Thymus (tissue), 11 donors: ENCODE measurements at regions not wholly inside any gene's neighbourhood (a gene's known extent, or its start where the extent isn't known, plus 50 kb on each side); places are given as distances from the start of the nearest gene placed in this dataset.

Source experiments
- DNase-seq, 9 donors: peaks; one replicate each; pipeline ENCODE4 v3.0.0-alpha.2; 2013; ENCODE audit warnings: low spot score in 9 of 9, low read depth in 6 of 9, missing footprints in 1 of 9
- H3K27ac ChIP-seq, 2 donors: one replicate each; pipeline ENCODE4 v1.5.1; 2013; ENCODE audit warnings: control low read depth in 1 of 2, low read depth in 1 of 2, low read length in 1 of 2, mild to moderate bottlenecking in 1 of 2, moderate library complexity in 1 of 2
- H3K27me3 ChIP-seq, 2 donors: one replicate each; pipeline ENCODE4 v1.5.1; 2013; ENCODE audit warnings: low read length in 1 of 2; ENCODE audit not compliant: control insufficient read depth in 2 of 2, insufficient read depth in 1 of 2
- H3K36me3 ChIP-seq, 2 donors: one replicate each; pipeline ENCODE4 v1.5.1; 2013; ENCODE audit warnings: low read length in 1 of 2, mild to moderate bottlenecking in 1 of 2, moderate library complexity in 1 of 2; ENCODE audit not compliant: control insufficient read depth in 2 of 2, insufficient read depth in 2 of 2
- H3K4me1 ChIP-seq, 2 donors: one replicate each; pipeline ENCODE4 v1.5.1; 2013; ENCODE audit warnings: low read length in 2 of 2; ENCODE audit not compliant: control insufficient read depth in 2 of 2, insufficient read depth in 2 of 2
- H3K4me3 ChIP-seq, 2 donors: one replicate each; pipeline ENCODE4 v1.5.1; 2013; ENCODE audit warnings: low read length in 2 of 2, control low read depth in 1 of 2, mild to moderate bottlenecking in 1 of 2
- H3K9me3 ChIP-seq, 2 donors: one replicate each; pipeline ENCODE4 v1.5.1; 2013; ENCODE audit warnings: low read length in 1 of 2, mild to moderate bottlenecking in 1 of 2; ENCODE audit not compliant: control insufficient read depth in 2 of 2, insufficient read depth in 1 of 2
- WGBS: extraction: QIAGEN DNeasy Blood & Tissue Kit; methylation state at CpG from one replicate; pipeline ENCODE4 v1.1.7; 2013; 5-methylcytosine and 5-hydroxymethylcytosine counted together
- donor health status: healthy.

DNA sequence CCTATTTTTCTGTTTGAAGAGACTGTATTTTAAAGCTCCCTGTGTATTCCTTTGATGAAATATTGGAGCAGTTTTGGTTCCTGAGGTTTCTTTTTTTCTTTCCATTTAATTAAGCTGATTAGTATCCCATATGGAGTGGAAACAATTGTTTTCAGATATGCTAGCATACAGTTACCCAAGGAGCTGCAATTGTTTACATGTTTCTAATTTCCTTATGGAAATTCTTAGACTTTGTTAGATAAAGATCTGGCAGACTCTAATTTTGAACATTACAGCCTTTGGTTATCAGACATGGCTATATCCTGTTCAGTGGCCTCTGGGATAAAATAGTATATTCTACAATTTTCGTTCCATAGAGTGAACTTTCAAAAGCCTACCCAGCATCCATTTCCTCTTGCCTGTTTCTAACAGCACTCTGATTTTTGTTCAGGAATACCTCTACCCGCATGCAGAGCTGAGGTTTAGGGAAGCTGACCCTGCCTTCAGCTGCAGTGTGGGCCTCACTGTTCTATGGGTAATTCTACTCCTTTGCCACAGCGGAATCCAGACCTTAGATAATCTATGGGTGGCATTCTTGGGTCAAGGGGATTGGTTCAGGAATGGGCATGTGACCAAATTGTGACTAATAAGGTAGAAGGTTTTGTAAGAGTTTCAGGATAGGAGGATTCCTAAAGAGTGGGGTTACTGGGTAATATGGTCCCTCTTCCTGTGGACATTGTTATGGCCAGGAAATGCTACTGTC is 161.1 kb upstream of the ANKRD28 start:
- Histone ChIP-seq H3K36me3 (no peaks in the 10 kb centered on the region), H3K4me3 (no peak overlapping the region), H3K9me3 (no peaks in the 10 kb centered on the region), H3K4me1 (no peaks in the 10 kb centered on the region), H3K27me3 (no peaks in the 10 kb centered on the region), H3K27ac (no peak overlapping the region)
- no peak for DNase-seq
- WGBS: 96% methylated on average over 3 of the region's 3 CpGs

DNA sequence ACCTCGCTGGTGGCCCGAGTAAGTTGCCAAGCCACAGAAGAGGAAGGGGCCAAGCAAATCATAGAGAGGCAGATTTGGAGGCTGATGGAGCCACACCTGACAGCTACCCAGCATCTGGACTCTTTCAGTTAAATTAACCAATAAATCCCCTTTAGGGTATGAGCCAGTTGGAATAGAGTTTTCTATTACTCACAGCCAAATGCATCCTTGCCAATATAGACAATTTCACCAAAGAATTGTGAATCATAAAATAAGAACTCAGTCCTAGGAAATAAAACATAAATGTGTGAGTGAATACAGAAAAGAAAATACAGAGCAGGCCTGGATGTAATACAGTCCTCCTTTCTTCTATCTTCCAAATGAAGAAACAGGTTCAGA is 161.6 kb upstream of the ANKRD28 start:
- Histone ChIP-seq H3K27ac (no peak overlapping the region), H3K27me3 (no peaks in the 10 kb centered on the region), H3K36me3 (no peaks in the 10 kb centered on the region), H3K4me3 (no peak overlapping the region), H3K9me3 (no peaks in the 10 kb centered on the region), H3K4me1 (no peaks in the 10 kb centered on the region)
- DNase-seq: no peak
- 66% methylated on average over 2 of the region's 2 CpGs for WGBS

DNA sequence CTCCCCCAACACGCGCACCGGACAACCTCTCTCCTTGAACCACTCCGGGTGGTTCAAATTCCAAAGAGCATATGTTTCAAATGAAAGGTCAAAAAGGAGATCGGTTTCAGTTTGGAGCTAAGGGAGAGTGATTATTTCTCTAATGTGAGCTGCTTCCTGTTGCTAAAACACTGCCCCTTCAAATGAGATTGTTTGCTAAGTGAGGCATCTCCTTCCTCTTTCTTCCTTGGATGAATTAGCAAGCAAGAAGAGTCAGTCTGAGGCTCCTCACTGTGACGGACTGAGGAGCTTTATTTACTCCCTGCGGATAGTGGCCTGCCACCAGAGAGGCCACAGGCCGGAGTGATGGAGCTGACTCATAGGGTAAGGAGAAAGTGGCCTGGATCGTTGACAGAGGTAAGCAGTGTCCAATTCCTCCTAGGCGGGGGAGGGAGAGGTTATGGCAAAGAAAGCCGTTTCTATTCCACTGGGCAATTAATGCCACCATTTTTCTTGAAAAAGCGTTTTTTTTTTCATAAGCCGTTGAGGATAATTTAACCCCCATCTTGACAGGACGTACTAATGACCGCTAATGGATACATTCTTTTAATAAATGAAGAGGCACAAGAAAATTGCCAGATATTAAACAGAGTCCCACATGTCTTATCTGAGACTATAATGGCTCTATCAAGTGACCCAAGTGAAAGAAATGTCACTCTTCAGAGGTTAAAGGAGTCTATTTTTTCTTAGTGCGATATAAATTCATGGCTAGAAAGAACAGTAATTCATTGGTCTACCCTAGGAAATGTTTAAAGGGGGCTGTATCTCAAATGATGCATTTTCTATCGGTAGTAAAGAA is 167.0 kb upstream of the ANKRD28 start:
- Histone ChIP-seq H3K36me3 (no peaks in the 10 kb centered on the region), H3K4me3 (no peak overlapping the region), H3K27ac (no peak overlapping the region), H3K27me3 (no peaks in the 10 kb centered on the region), H3K4me1 (no peaks in the 10 kb centered on the region), H3K9me3 (no peaks in the 10 kb centered on the region)
- 84% methylated on average over 17 of the region's 17 CpGs for WGBS
- DNase-seq: no peak

DNA sequence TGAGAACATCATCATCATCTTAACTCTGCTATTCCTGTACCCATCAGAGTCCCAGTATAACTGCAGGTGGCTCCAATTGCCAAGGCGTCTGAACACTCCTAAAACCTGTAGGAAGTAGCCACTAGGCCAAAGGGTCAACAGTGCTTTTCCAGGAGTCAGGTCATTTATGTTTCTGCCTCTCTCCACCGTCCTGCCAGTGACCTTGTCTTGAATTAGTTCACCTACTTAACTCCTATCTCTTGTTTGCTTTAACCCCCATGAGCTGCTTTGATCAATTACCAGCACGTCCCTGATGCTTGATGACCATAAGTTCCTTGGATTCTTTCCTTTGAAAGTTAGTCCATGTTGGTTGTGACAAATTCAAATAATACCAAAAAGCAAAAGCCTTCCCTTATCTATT is 169.8 kb upstream of the ANKRD28 start:
- H3K27ac ChIP-seq: no peak overlapping the region
- no peaks in the 10 kb centered on the region for H3K27me3 ChIP-seq
- DNase-seq: no peak
- H3K36me3 ChIP-seq: no peaks in the 10 kb centered on the region
- no peak overlapping the region for H3K4me3 ChIP-seq
- 83% methylated on average over 3 of the region's 3 CpGs for WGBS
- H3K4me1 ChIP-seq: no peaks in the 10 kb centered on the region
- H3K9me3 ChIP-seq: no peaks in the 10 kb centered on the region

- H3K27me3 ChIP-seq: no peaks in the 10 kb centered on the region
- DNase-seq: no peak
- WGBS: 68% methylated on average over 5 of the region's 5 CpGs
- H3K9me3 ChIP-seq: no peaks in the 10 kb centered on the region
- H3K27ac ChIP-seq: no peak overlapping the region
- H3K4me3 ChIP-seq: no peak overlapping the region
- H3K36me3 ChIP-seq: no peaks in the 10 kb centered on the region
- H3K4me1 ChIP-seq: no peaks in the 10 kb centered on the region
Measured at GRCh38 chr3:15969874-15970640, 172.3 kb upstream of the ANKRD28 start.

DNA sequence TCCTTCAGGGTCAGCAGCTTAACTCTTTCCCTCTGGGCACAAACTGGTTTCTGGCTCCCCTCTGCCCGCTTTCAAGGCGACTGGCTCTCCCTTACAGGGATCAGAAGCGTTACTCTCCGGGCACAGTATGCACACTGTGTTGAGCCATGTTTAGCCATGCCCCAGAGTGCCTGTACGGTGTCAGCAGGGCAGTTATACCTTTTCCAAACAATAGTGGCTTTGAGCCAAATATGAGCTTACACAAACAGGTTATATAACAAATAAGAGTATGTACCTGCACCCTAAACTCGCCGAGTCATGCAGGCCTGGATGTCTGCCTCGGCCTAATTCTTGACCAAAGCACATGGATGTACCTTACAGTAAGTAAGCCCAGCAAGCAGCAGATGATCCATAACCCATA is 175.6 kb upstream of the ANKRD28 start:
- Histone ChIP-seq H3K4me3 (no peak overlapping the region), H3K4me1 (no peaks in the 10 kb centered on the region), H3K36me3 (no peaks in the 10 kb centered on the region), H3K27me3 (no peaks in the 10 kb centered on the region), H3K27ac (no peak overlapping the region), H3K9me3 (no peaks in the 10 kb centered on the region)
- DNase-seq: no peak
- WGBS: 94% methylated on average over 8 of the region's 8 CpGs

DNA sequence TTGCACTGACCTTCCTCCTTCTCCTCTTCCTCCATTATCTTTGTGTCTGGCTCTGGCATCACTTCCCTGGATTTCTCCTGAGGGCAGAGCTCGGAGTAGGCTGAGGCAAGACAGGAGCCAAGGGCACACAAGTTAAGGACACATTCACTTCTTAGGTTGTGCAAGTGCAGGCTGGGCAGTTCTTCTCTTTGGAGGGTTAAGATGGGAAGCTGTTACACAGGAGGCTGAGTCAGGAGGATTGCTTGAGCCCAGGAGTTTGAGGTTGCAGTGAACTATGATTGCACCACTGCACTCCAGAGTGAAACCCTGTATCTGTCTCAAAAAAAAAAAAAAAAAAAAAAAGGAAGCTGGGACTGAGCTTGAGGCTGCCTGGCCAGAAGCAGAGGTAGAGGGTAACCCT is 176.2 kb upstream of the ANKRD28 start:
- Histone ChIP-seq H3K27me3 (no peaks in the 10 kb centered on the region), H3K9me3 (no peaks in the 10 kb centered on the region), H3K4me3 (no peak overlapping the region), H3K4me1 (no peaks in the 10 kb centered on the region), H3K27ac (no peak overlapping the region), H3K36me3 (no peaks in the 10 kb centered on the region)
- no peak for DNase-seq
- WGBS: 98% methylated on average over 1 of the region's 1 CpG

DNA sequence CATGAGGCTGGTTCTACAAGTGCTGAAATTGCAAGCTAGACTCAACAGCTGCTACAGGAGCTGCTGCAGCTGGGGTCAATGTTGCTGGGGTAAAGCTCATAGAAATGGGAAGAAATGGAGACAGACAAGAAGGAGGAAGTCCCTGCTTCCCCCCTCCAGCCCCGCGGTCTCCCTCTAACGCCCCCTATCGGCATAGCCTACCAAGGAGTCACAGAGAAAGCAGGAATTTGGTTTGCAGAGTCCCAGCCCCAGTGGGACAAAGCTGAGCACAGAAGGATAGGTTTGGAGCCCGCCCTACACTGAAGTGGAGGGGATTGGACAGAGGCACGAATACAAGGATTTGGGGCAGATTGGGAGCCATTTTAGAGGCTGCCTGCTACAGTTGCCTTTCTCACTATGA is 176.9 kb upstream of the ANKRD28 start:
- H3K4me3 ChIP-seq: no peak overlapping the region
- no peaks in the 10 kb centered on the region for H3K4me1 ChIP-seq
- H3K27ac ChIP-seq: no peak overlapping the region
- WGBS: 38% methylated on average over 6 of the region's 6 CpGs
- no peaks in the 10 kb centered on the region for H3K9me3 ChIP-seq
- H3K36me3 ChIP-seq: no peaks in the 10 kb centered on the region
- H3K27me3 ChIP-seq: no peaks in the 10 kb centered on the region
- DNase-seq: no peak

- Histone ChIP-seq H3K27me3 (no peaks in the 10 kb centered on the region), H3K36me3 (no peaks in the 10 kb centered on the region), H3K27ac (no peak overlapping the region), H3K9me3 (no peaks in the 10 kb centered on the region), H3K4me3 (no peak overlapping the region), H3K4me1 (no peaks in the 10 kb centered on the region)
- 66% methylated on average over 2 of the region's 2 CpGs for WGBS
- no peak for DNase-seq
Measured at GRCh38 chr3:15976524-15976923, 178.7 kb upstream of the ANKRD28 start.
